ENCODE measurements at regions not wholly inside any gene's neighbourhood (a gene's known extent, or its start where the extent isn't known, plus 50 kb on each side); places are given as distances from the start of the nearest gene placed in this dataset.

GRCh38 chr2:13466076-13466475 lies 749.3 kb downstream of the TRIB2 start:
- CTCF ChIA-PET (ENCODE audit: unreplicated experiment), result no interaction called here
- no peaks in the 10 kb centered on the region for H3K36me3 ChIP-seq (ENCODE audit: insufficient read depth, low read length)
- H2AFZ ChIP-seq (ENCODE audit: low read length), result no peak overlapping the region
- no peaks in the 10 kb centered on the region for H3K4me1 ChIP-seq (ENCODE audit: insufficient read depth, low read length, poor library complexity, severe bottlenecking)
- H3K79me2 ChIP-seq (ENCODE audit: insufficient read depth, low read depth, low read length), result no peaks in the 10 kb centered on the region
- H3K4me3 ChIP-seq (ENCODE audit: low read depth, low read length, poor library complexity, severe bottlenecking), result no peak overlapping the region
- no TSS peak for BruUV-seq (replicated peaks)
- no peak overlapping the region for H3K27ac ChIP-seq (ENCODE audit: low read depth, low read length, poor library complexity, severe bottlenecking)
- intact Hi-C loops (cut with micrococcal nuclease; ENCODE audit: unreplicated experiment), result no loop called here
- H3K9me2 ChIP-seq (ENCODE audit: insufficient read depth, low read length), result no peaks in the 10 kb centered on the region
- POLR2A ChIA-PET, result interaction anchor here (1.1 kb wide), 1 partner anchor 15 kb away, joined by 3 read pairs; no protein-coding TSS in a partner anchor
- DNase-seq (ENCODE audit: low spot score), result no peak
- H3K4me2 ChIP-seq (ENCODE audit: low read length), result no peak overlapping the region
- no peaks in the 10 kb centered on the region for H4K20me1 ChIP-seq (ENCODE audit: insufficient read depth, low read length)
- H3K9me3 ChIP-seq (ENCODE audit: low read length), result no peaks in the 10 kb centered on the region
- no peak for TF ChIP-seq EZH2phosphoT487 (IDR thresholded peaks at IDR 0.05; ENCODE audit: borderline replicate concordance, low read depth, low read length)
- TF ChIP-seq CTCF (conservative IDR thresholded peaks at IDR 0.05; ENCODE audit: low read length), result no peak

GRCh38 chr2:13474538-13474937 lies 757.8 kb downstream of the TRIB2 start:
- no peak overlapping the region for H3K27ac ChIP-seq (ENCODE audit: low read depth, low read length, poor library complexity, severe bottlenecking)
- no TSS peak for BruUV-seq (replicated peaks)
- no peaks in the 10 kb centered on the region for H3K4me1 ChIP-seq (ENCODE audit: insufficient read depth, low read length, poor library complexity, severe bottlenecking)
- ChIA-PET CTCF (ENCODE audit: unreplicated experiment) (no interaction called here), POLR2A (no interaction called here)
- TF ChIP-seq EZH2phosphoT487 (IDR thresholded peaks at IDR 0.05; ENCODE audit: borderline replicate concordance, low read depth, low read length), result no peak
- TF ChIP-seq CTCF (conservative IDR thresholded peaks at IDR 0.05; ENCODE audit: low read length), result no peak
- no peaks in the 10 kb centered on the region for H3K9me2 ChIP-seq (ENCODE audit: insufficient read depth, low read length)
- no peaks in the 10 kb centered on the region for H3K36me3 ChIP-seq (ENCODE audit: insufficient read depth, low read length)
- DNase-seq (ENCODE audit: low spot score), result no peak
- no peaks in the 10 kb centered on the region for H3K79me2 ChIP-seq (ENCODE audit: insufficient read depth, low read depth, low read length)
- H3K9me3 ChIP-seq (ENCODE audit: low read length), result no peaks in the 10 kb centered on the region
- no peaks in the 10 kb centered on the region for H4K20me1 ChIP-seq (ENCODE audit: insufficient read depth, low read length)
- no peak overlapping the region for H2AFZ ChIP-seq (ENCODE audit: low read length)
- no peak overlapping the region for H3K4me2 ChIP-seq (ENCODE audit: low read length)
- intact Hi-C loops (cut with micrococcal nuclease; ENCODE audit: unreplicated experiment), result no loop called here
- no peak overlapping the region for H3K4me3 ChIP-seq (ENCODE audit: low read depth, low read length, poor library complexity, severe bottlenecking)

- Histone ChIP-seq H3K4me2 (ENCODE audit: low read length) (no peak overlapping the region), H3K27ac (ENCODE audit: low read depth, low read length, poor library complexity, severe bottlenecking) (no peak overlapping the region), H3K9me2 (ENCODE audit: insufficient read depth, low read length) (no peaks in the 10 kb centered on the region), H3K79me2 (ENCODE audit: insufficient read depth, low read depth, low read length) (no peaks in the 10 kb centered on the region), H2AFZ (ENCODE audit: low read length) (no peak overlapping the region), H3K4me1 (ENCODE audit: insufficient read depth, low read length, poor library complexity, severe bottlenecking) (no peaks in the 10 kb centered on the region), H3K4me3 (ENCODE audit: low read depth, low read length, poor library complexity, severe bottlenecking) (no peak overlapping the region), H4K20me1 (ENCODE audit: insufficient read depth, low read length) (no peaks in the 10 kb centered on the region), H3K9me3 (ENCODE audit: low read length) (no peaks in the 10 kb centered on the region), H3K36me3 (ENCODE audit: insufficient read depth, low read length) (no peaks in the 10 kb centered on the region)
- intact Hi-C loops (cut with micrococcal nuclease; ENCODE audit: unreplicated experiment), result no loop called here
- BruUV-seq (replicated peaks), result no TSS peak
- ChIA-PET POLR2A (no interaction called here), CTCF (ENCODE audit: unreplicated experiment) (no interaction called here)
- TF ChIP-seq CTCF (conservative IDR thresholded peaks at IDR 0.05; ENCODE audit: low read length) (no peak), EZH2phosphoT487 (IDR thresholded peaks at IDR 0.05; ENCODE audit: borderline replicate concordance, low read depth, low read length) (no peak)
- DNase-seq (ENCODE audit: low spot score), result no peak
Measured at GRCh38 chr2:13480057-13480456, 763.3 kb downstream of the TRIB2 start.
